ENCODE measurements at regions not wholly inside any gene's neighbourhood (a gene's known extent, or its start where the extent isn't known, plus 50 kb on each side); places are given as distances from the start of the nearest gene placed in this dataset.

- Histone ChIP-seq H3K36me3 (replicated peaks in 1 of 2; ENCODE audit: control insufficient read depth in 1 of 2, insufficient read depth in 2 of 2, low read length in 2 of 2) (no peaks in the 10 kb centered on the region), H3K9me3 (replicated peaks in 1 of 2; ENCODE audit: control insufficient read depth in 1 of 2, insufficient read depth in 1 of 2, low read length in 2 of 2) (peaks cover 10 to 11% of the 10 kb centered on the region in 2 donors), H3K4me2 (replicated peaks; ENCODE audit: extremely low read depth, low read length, poor library complexity, severe bottlenecking) (no peak overlapping the region), H4K20me1 (ENCODE audit: insufficient read depth, low read length) (no peaks in the 10 kb centered on the region), H3K9ac (ENCODE audit: insufficient read depth, low read length, poor library complexity, severe bottlenecking) (no peak overlapping the region), H3K27ac (ENCODE audit: low read depth in 1 of 2, low read length in 2 of 2) (no peak overlapping the region), H2AFZ (ENCODE audit: insufficient read depth, low read depth, low read length, poor library complexity, severe bottlenecking) (no peak overlapping the region), H3K4me3 (replicated peaks in 1 of 3; ENCODE audit: low read depth in 2 of 3, low read length in 3 of 3) (no peak overlapping the region), H3K27me3 (ENCODE audit: control insufficient read depth in 2 of 2, insufficient read depth in 2 of 2, low read length in 2 of 2) (no peaks in the 10 kb centered on the region), H3K79me2 (ENCODE audit: insufficient read depth, low read length) (no peaks in the 10 kb centered on the region), H3K4me1 (ENCODE audit: control insufficient read depth in 1 of 2, insufficient read depth in 2 of 2, low read length in 2 of 2) (no peaks in the 10 kb centered on the region)
- DNase-seq, result peak; percentile 2 to 58 (median 5)
- peaks cover 4% of the 10 kb centered on the region for H3K4me1 Mint-ChIP-seq
- no peak overlapping the region for H3K4me3 Mint-ChIP-seq
- intact Hi-C loops (cut with micrococcal nuclease), result no loop called here
- H3K27me3 Mint-ChIP-seq (ENCODE audit: low read depth in 3 of 3), result peaks cover 0 to 1% (median 0%) of the 10 kb centered on the region in 3 donors
- no peak overlapping the region for H3K27ac Mint-ChIP-seq
- peaks cover 7 to 18% (median 10%) of the 10 kb centered on the region in 7 donors for H3K9me3 Mint-ChIP-seq
- 0% methylated on average over 1 of the region's 3 CpGs for WGBS (ENCODE audit: insufficient coverage)
- H3K36me3 Mint-ChIP-seq, result no peaks in the 10 kb centered on the region
- TF ChIP-seq CTCF (IDR thresholded peaks at IDR 0.05), result no peak
Measured at GRCh38 chr2:41475959-41476358, 571.9 kb upstream of the PKDCC start.

- Histone ChIP-seq H3K27ac (ENCODE audit: low read depth in 1 of 2, low read length in 2 of 2) (no peak overlapping the region), H2AFZ (ENCODE audit: insufficient read depth, low read depth, low read length, poor library complexity, severe bottlenecking) (no peak overlapping the region), H4K20me1 (ENCODE audit: insufficient read depth, low read length) (no peaks in the 10 kb centered on the region), H3K36me3 (replicated peaks in 1 of 2; ENCODE audit: control insufficient read depth in 1 of 2, insufficient read depth in 2 of 2, low read length in 2 of 2) (no peaks in the 10 kb centered on the region), H3K27me3 (ENCODE audit: control insufficient read depth in 2 of 2, insufficient read depth in 2 of 2, low read length in 2 of 2) (no peaks in the 10 kb centered on the region), H3K9me3 (replicated peaks in 1 of 2; ENCODE audit: control insufficient read depth in 1 of 2, insufficient read depth in 1 of 2, low read length in 2 of 2) (no peaks in the 10 kb centered on the region), H3K4me1 (ENCODE audit: control insufficient read depth in 1 of 2, insufficient read depth in 2 of 2, low read length in 2 of 2) (no peaks in the 10 kb centered on the region), H3K4me2 (replicated peaks; ENCODE audit: extremely low read depth, low read length, poor library complexity, severe bottlenecking) (no peak overlapping the region), H3K4me3 (replicated peaks in 1 of 3; ENCODE audit: low read depth in 2 of 3, low read length in 3 of 3) (no peak overlapping the region), H3K79me2 (ENCODE audit: insufficient read depth, low read length) (no peaks in the 10 kb centered on the region), H3K9ac (ENCODE audit: insufficient read depth, low read length, poor library complexity, severe bottlenecking) (no peak overlapping the region)
- no CpG with 5 or more reads among the region's 4 CpGs for WGBS (ENCODE audit: insufficient coverage)
- no peaks in the 10 kb centered on the region for H3K36me3 Mint-ChIP-seq
- H3K9me3 Mint-ChIP-seq, result peaks cover 0 to 4% (median 0%) of the 10 kb centered on the region in 7 donors
- intact Hi-C loops (cut with micrococcal nuclease), result no loop called here
- DNase-seq, result no peak
- H3K27ac Mint-ChIP-seq, result no peak overlapping the region
- H3K4me1 Mint-ChIP-seq, result no peaks in the 10 kb centered on the region
- no peaks in the 10 kb centered on the region for H3K27me3 Mint-ChIP-seq (ENCODE audit: low read depth in 3 of 3)
- no peak for TF ChIP-seq CTCF (IDR thresholded peaks at IDR 0.05)
- no peak overlapping the region for H3K4me3 Mint-ChIP-seq
Measured at GRCh38 chr2:41482659-41483058, 565.2 kb upstream of the PKDCC start.
